HCT116 (cell line): ENCODE measurements at regions not wholly inside any gene's neighbourhood (a gene's known extent, or its start where the extent isn't known, plus 50 kb on each side); places are given as distances from the start of the nearest gene placed in this dataset.

Experiments
- ATAC-seq: fragments of 200-7000 bp; cut with Tn5 transposase; 2 replicates; pipeline ENCODE4 v1.9.1; 2020; ENCODE audit warnings: mild to moderate bottlenecking, moderate library complexity
- BruUV-seq: library from RNA; stranded (reverse); fragments of 400-500 nt; replicated peaks from 2 replicates; lab custom pipeline; 2021; lab: Mats Ljungman, UMichigan
- CTCF ChIA-PET: fragments of 300-600 bp; sonication (Branson Sonifier 250); formaldehyde crosslinking; loops from one replicate; lab custom pipeline; 2021; ENCODE audit warnings: antibody characterized with exemption; lab: Charles Lee
- POLR2A ChIA-PET: fragments of 300-600, 350-600 bp; sonication (Branson Sonifier 250); formaldehyde crosslinking; loops from one replicate; lab custom pipeline; 2021; ENCODE audit warnings: antibody characterized with exemption; lab: Charles Lee
- RAD21 ChIA-PET, 2 experiments: fragments of 300-600 bp; sonication (Branson Sonifier 250); formaldehyde crosslinking; loops; one replicate each; lab custom pipeline; 2023; ENCODE audit warnings: low total read pairs in 2 of 2; ENCODE audit not compliant: uncharacterized antibody in 2 of 2, unreplicated experiment in 2 of 2, low non-redundant PET in 1 of 2; lab: Charles Lee
- DNase-seq: peaks from one replicate; pipeline ENCODE4 v3.0.0-alpha.2; 2010; ENCODE audit warnings: low read depth, low spot score
- H2AFZ ChIP-seq: fragments of 200-600 bp; shearing (Covaris generic), sonication (generic); 2 replicates; pipeline ENCODE4 v1.6.1; 2017; ENCODE audit warnings: low read depth, mixed run types, mixed read lengths, antibody characterized with exemption, low read length; ENCODE audit not compliant: poor library complexity, severe bottlenecking
- H3K27ac ChIP-seq: 2 replicates; pipeline ENCODE4 v1.5.1; 2012; ENCODE audit warnings: low read depth, low read length
- H3K27me3 ChIP-seq: fragments of 200-600 bp; sonication (generic); 2 replicates; pipeline ENCODE4 v1.6.1; 2016; ENCODE audit warnings: mixed run types, low read length, mixed read lengths; ENCODE audit not compliant: insufficient read depth
- H3K36me3 ChIP-seq, 2 experiments: fragments of 200-500 bp in 1 of 2; fragments of 200-600 bp in 1 of 2; sonication (Bioruptor generic) in 1 of 2; sonication (generic) in 1 of 2; 2 replicates each; pipeline versions ENCODE4 v1.5.1 to v1.6.1; 2014 to 2016; ENCODE audit warnings: low read length in 2 of 2, inconsistent platforms in 1 of 2, mixed read lengths in 1 of 2, mixed run types in 1 of 2; ENCODE audit not compliant: insufficient read depth in 2 of 2, control insufficient read depth in 1 of 2
- H3K4me1 ChIP-seq, 2 experiments: fragments of 200-600 bp in 1 of 2; sonication (generic) in 1 of 2; 2 replicates each; pipeline versions ENCODE4 v1.5.1 to v1.6.1; 2012 to 2017; ENCODE audit warnings: low read length in 2 of 2, inconsistent platforms in 1 of 2, mild to moderate bottlenecking in 1 of 2, mixed read lengths in 1 of 2, mixed run types in 1 of 2, moderate library complexity in 1 of 2; ENCODE audit not compliant: insufficient read depth in 2 of 2, control insufficient read depth in 1 of 2
- H3K4me2 ChIP-seq: fragments of 200-600 bp; sonication (generic); 2 replicates; pipeline ENCODE4 v1.6.1; 2017; ENCODE audit warnings: mixed run types, low read length, mixed read lengths
- H3K4me3 ChIP-seq, 2 experiments: fragments of 200-600 bp in 1 of 2; sonication (generic) in 1 of 2; replicated peaks in 1 of 2; 2 replicates each; pipeline ENCODE4 v1.5.1; 2011 to 2016; ENCODE audit warnings: low read length in 2 of 2, control low read depth in 1 of 2, low read depth in 1 of 2, mild to moderate bottlenecking in 1 of 2, mixed read lengths in 1 of 2, mixed run types in 1 of 2
- H3K79me2 ChIP-seq: fragments of 200-600 bp; sonication (generic); 2 replicates; pipeline ENCODE4 v1.6.1; 2017; ENCODE audit warnings: mild to moderate bottlenecking, mixed run types, low read length, moderate library complexity, mixed read lengths; ENCODE audit not compliant: insufficient read depth
- H3K9ac ChIP-seq: fragments of 200-600 bp; sonication (generic); 2 replicates; pipeline ENCODE4 v1.6.1; 2016; ENCODE audit warnings: low read length, mixed read lengths
- H3K9me2 ChIP-seq: fragments of 200-600 bp; sonication (generic), shearing (Covaris generic); 2 replicates; pipeline ENCODE4 v1.6.1; 2017; ENCODE audit warnings: mixed run types, mild to moderate bottlenecking, moderate library complexity; ENCODE audit not compliant: insufficient read depth
- H3K9me3 ChIP-seq, 2 experiments: fragments of 200-500 bp in 1 of 2; fragments of 200-600 bp in 1 of 2; sonication (Bioruptor generic) in 1 of 2; sonication (generic) in 1 of 2; 2 replicates each; pipeline ENCODE4 v1.6.1; 2014 to 2017; ENCODE audit warnings: low read length in 2 of 2, mixed read lengths in 2 of 2, inconsistent platforms in 1 of 2, low read depth in 1 of 2, mild to moderate bottlenecking in 1 of 2, mixed run types in 1 of 2, moderate library complexity in 1 of 2; ENCODE audit not compliant: control insufficient read depth in 1 of 2, insufficient read depth in 1 of 2
- H4K20me1 ChIP-seq: fragments of 200-600 bp; sonication (generic), shearing (Covaris generic); 2 replicates; pipeline ENCODE4 v1.6.1; 2017; ENCODE audit warnings: mixed run types, mild to moderate bottlenecking, moderate library complexity; ENCODE audit not compliant: insufficient read depth
- EGR1 ChIP-seq: IDR thresholded peaks from 2 replicates; pipeline ENCODE4 v1.6.1; 2012; ENCODE audit warnings: low read depth
- ELF1 ChIP-seq: IDR thresholded peaks from 2 replicates; pipeline ENCODE4 v1.6.1; 2012; ENCODE audit warnings: low read depth, borderline replicate concordance
- EZH2 ChIP-seq: fragments of 200-600 bp; sonication (generic); IDR thresholded peaks from 2 replicates; pipeline ENCODE4 v1.6.1; 2017; ENCODE audit warnings: antibody characterized with exemption, mixed run types
- JUND ChIP-seq: IDR thresholded peaks from 2 replicates; pipeline ENCODE4 v1.6.1; 2012
- MAX ChIP-seq: IDR thresholded peaks from 2 replicates; pipeline ENCODE4 v1.6.1; 2012
- REST ChIP-seq: IDR thresholded peaks from 2 replicates; pipeline ENCODE4 v1.6.1; 2012; ENCODE audit warnings: low read depth
- SRF ChIP-seq: IDR thresholded peaks from 2 replicates; pipeline ENCODE4 v1.6.1; 2012; ENCODE audit warnings: low read depth
- YY1 ChIP-seq: IDR thresholded peaks from 2 replicates; pipeline ENCODE4 v1.6.1; 2011; ENCODE audit warnings: low read length, low read depth, moderate library complexity, mild to moderate bottlenecking; ENCODE audit not compliant: insufficient replicate concordance; ENCODE audit errors: extremely low read depth
- intact Hi-C: fragments of 100-400 bp; cut with micrococcal nuclease; formaldehyde crosslinking; loops from 2 replicates; pipeline ENCODE4 v1.10.0; 2022

DNA sequence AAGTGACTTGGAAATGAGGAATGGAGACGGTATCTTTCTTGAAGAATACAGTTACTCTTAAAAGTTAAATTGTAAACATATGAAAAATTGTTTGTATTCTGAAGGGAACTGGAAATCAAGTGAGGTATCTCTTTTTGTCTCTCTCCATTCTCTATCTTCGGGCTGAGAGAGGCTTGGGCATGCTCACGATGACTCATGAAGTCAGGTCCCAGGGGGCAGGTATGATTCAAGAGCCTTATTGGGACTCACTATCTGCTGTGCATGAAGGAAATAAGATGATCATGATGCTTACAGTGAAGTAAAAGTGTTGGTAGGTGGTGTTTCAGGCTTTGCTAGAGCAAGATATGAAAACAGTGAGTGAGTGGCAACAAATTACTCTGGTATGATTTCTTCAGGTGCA, 200.4 kb upstream of the PITX2 start:
- Histone ChIP-seq H3K36me3 (no peaks in the 10 kb centered on the region), H3K9me3 (no peaks in the 10 kb centered on the region), H3K27me3 (no peaks in the 10 kb centered on the region), H3K9me2 (no peaks in the 10 kb centered on the region), H4K20me1 (no peaks in the 10 kb centered on the region), H3K9ac (no peak overlapping the region), H3K4me2 (no peak overlapping the region), H3K4me1 (peaks cover 0 to 4% of the 10 kb centered on the region in 2 experiments; a peak in 2 of 4 replicates), H3K4me3 (no peak overlapping the region), H2AFZ (peak overlapping the region; percentile 22), H3K27ac (no peak overlapping the region), H3K79me2 (no peaks in the 10 kb centered on the region)
- ChIA-PET RAD21 (no interaction called here), POLR2A (no interaction called here), CTCF (no interaction called here)
- ATAC-seq (no peak), DNase-seq (no peak)
- intact Hi-C loops: no loop called here
- no TSS peak for BruUV-seq
- TF ChIP-seq EGR1: no peak
- TF ChIP-seq MAX: no peak
- no peak for TF ChIP-seq REST
- no peak for TF ChIP-seq ELF1
- no peak for TF ChIP-seq YY1
- TF ChIP-seq EZH2: no peak
- TF ChIP-seq SRF: no peak
- no peak for TF ChIP-seq JUND
- TF ChIP-seq, all 23 proteins: peak for 0
